ENCODE measurements at regions not wholly inside any gene's neighbourhood (a gene's known extent, or its start where the extent isn't known, plus 50 kb on each side); places are given as distances from the start of the nearest gene placed in this dataset.

- no peak overlapping the region for H3K4me3 ChIP-seq (replicated peaks in 1 of 2; ENCODE audit: low read depth in 1 of 2, low read length in 2 of 2)
- TF ChIP-seq, protein P1, sequence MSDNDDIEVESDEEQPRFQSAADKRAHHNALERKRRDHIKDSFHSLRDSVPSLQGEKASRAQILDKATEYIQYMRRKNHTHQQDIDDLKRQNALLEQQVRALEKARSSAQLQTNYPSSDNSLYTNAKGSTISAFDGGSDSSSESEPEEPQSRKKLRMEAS (IDR thresholded peaks at IDR 0.05) = no peak
- no peak for TF ChIP-seq EZH2 (IDR thresholded peaks at IDR 0.05)
- TF ChIP-seq POLR2A (IDR thresholded peaks at IDR 0.05; ENCODE audit: borderline replicate concordance, extremely low read depth, insufficient read depth, insufficient read length) = no peak
- no peak for TF ChIP-seq EGR1 (IDR thresholded peaks at IDR 0.05; ENCODE audit: low read depth)
- TF ChIP-seq, protein P2, sequence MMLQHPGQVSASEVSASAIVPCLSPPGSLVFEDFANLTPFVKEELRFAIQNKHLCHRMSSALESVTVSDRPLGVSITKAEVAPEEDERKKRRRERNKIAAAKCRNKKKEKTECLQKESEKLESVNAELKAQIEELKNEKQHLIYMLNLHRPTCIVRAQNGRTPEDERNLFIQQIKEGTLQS (IDR thresholded peaks at IDR 0.05) = no peak
- TF ChIP-seq RAD21 (IDR thresholded peaks at IDR 0.05; ENCODE audit: low read depth) = no peak
- TF ChIP-seq CBX3 (IDR thresholded peaks at IDR 0.05; ENCODE audit: low read depth) = no peak
- no peak for TF ChIP-seq SIN3A (IDR thresholded peaks at IDR 0.05; ENCODE audit: low read depth)
- TF ChIP-seq, protein P3, sequence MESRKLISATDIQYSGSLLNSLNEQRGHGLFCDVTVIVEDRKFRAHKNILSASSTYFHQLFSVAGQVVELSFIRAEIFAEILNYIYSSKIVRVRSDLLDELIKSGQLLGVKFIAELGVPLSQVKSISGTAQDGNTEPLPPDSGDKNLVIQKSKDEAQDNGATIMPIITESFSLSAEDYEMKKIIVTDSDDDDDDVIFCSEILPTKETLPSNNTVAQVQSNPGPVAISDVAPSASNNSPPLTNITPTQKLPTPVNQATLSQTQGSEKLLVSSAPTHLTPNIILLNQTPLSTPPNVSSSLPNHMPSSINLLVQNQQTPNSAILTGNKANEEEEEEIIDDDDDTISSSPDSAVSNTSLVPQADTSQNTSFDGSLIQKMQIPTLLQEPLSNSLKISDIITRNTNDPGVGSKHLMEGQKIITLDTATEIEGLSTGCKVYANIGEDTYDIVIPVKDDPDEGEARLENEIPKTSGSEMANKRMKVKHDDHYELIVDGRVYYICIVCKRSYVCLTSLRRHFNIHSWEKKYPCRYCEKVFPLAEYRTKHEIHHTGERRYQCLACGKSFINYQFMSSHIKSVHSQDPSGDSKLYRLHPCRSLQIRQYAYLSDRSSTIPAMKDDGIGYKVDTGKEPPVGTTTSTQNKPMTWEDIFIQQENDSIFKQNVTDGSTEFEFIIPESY (IDR thresholded peaks at IDR 0.05; ENCODE audit: extremely low read depth, insufficient replicate concordance, low read length) = no peak
- no peak for TF ChIP-seq JUND (IDR thresholded peaks at IDR 0.05)
- no peak for TF ChIP-seq TCF7L2 (IDR thresholded peaks at IDR 0.05; ENCODE audit: borderline replicate concordance, extremely low read depth, insufficient read depth, insufficient read length)
- no peak for TF ChIP-seq ELF1 (IDR thresholded peaks at IDR 0.05; ENCODE audit: borderline replicate concordance, low read depth)
- TF ChIP-seq EZH2phosphoT487 (IDR thresholded peaks at IDR 0.05; ENCODE audit: borderline replicate concordance) = no peak
- no peak for TF ChIP-seq FOSL1 (IDR thresholded peaks at IDR 0.05; ENCODE audit: low read depth)
- TF ChIP-seq CEBPB (IDR thresholded peaks at IDR 0.05; ENCODE audit: low read depth) = no peak
- TF ChIP-seq SP1 (IDR thresholded peaks at IDR 0.05; ENCODE audit: low read depth) = no peak
- no peak for TF ChIP-seq POLR2AphosphoS5 (IDR thresholded peaks at IDR 0.05; ENCODE audit: low read depth, low read length)
- TF ChIP-seq CTCF (IDR thresholded peaks at IDR 0.05 in 2 of 3, conservative IDR thresholded peaks at IDR 0.05 in 1 of 3; ENCODE audit: borderline replicate concordance in 1 of 3, insufficient read depth in 1 of 3, low read depth in 2 of 3, low read length in 2 of 3) = no peak
- TF ChIP-seq YY1 (IDR thresholded peaks at IDR 0.05; ENCODE audit: extremely low read depth, insufficient replicate concordance, low read depth, low read length) = no peak
- H3K4me2 ChIP-seq (ENCODE audit: low read length) = no peak overlapping the region
- CTCF ChIA-PET = no interaction called here
- H3K36me3 ChIP-seq (ENCODE audit: control insufficient read depth in 1 of 2, insufficient read depth in 2 of 2, low read length in 2 of 2) = no peaks in the 10 kb centered on the region
- DNase-seq (ENCODE audit: low read depth, low spot score) (no peak), ATAC-seq (no peak)
- H3K27ac ChIP-seq (ENCODE audit: low read depth, low read length) = no peak overlapping the region
- no peaks in the 10 kb centered on the region for H3K9me3 ChIP-seq (ENCODE audit: control insufficient read depth in 1 of 2, insufficient read depth in 1 of 2, low read depth in 1 of 2, low read length in 2 of 2)
- H3K4me1 ChIP-seq (ENCODE audit: control insufficient read depth in 1 of 2, insufficient read depth in 2 of 2, low read length in 2 of 2) = no peaks in the 10 kb centered on the region
- H3K9ac ChIP-seq (ENCODE audit: low read length) = no peak overlapping the region
- H4K20me1 ChIP-seq (ENCODE audit: insufficient read depth) = no peaks in the 10 kb centered on the region
- no peaks in the 10 kb centered on the region for H3K9me2 ChIP-seq (ENCODE audit: insufficient read depth)
- intact Hi-C loops (cut with micrococcal nuclease) = no loop called here
- RAD21 ChIA-PET (ENCODE audit: low non-redundant PET in 1 of 2, low total read pairs in 2 of 2, uncharacterized antibody in 2 of 2, unreplicated experiment in 2 of 2) = no interaction called here
- BruUV-seq (replicated peaks) = no TSS peak
- no peak overlapping the region for H2AFZ ChIP-seq (ENCODE audit: low read depth, low read length, poor library complexity, severe bottlenecking)
- POLR2A ChIA-PET = no interaction called here
- no peaks in the 10 kb centered on the region for H3K27me3 ChIP-seq (ENCODE audit: insufficient read depth, low read length)
- no peaks in the 10 kb centered on the region for H3K79me2 ChIP-seq (ENCODE audit: insufficient read depth, low read length)
Observed at GRCh38 chr10:133031541-133032125, 56.1 kb upstream of the ADGRA1 start.
